ENCODE measurements at regions not wholly inside any gene's neighbourhood (a gene's known extent, or its start where the extent isn't known, plus 50 kb on each side); places are given as distances from the start of the nearest gene placed in this dataset.

- TF ChIP-seq CTCF (IDR thresholded peaks at IDR 0.05; ENCODE audit: borderline replicate concordance, extremely low read depth, low read length, poor library complexity, severe bottlenecking) (no peak), EZH2 (IDR thresholded peaks at IDR 0.05; ENCODE audit: borderline replicate concordance, low read depth, low read length, severe bottlenecking) (no peak)
Observed at GRCh38 chr18:78607784-78608183, 371.8 kb upstream of the SALL3 start.

Data from DND-41 (cell line).